Mucosa of descending colon (tissue), 3 donors: ENCODE measurements at regions not wholly inside any gene's neighbourhood (a gene's known extent, or its start where the extent isn't known, plus 50 kb on each side); places are given as distances from the start of the nearest gene placed in this dataset.

Source experiments
- ATAC-seq: fragments of 200-7000 bp; cut with Tn5 transposase; one replicate; pipeline ENCODE4 v1.9.1; 2020; ENCODE audit warnings: mild to moderate bottlenecking, moderate library complexity
- DNase-seq, 3 donors: peaks; one replicate each; pipeline ENCODE4 v3.0.0-alpha.2; 2020
- H3K36me3 ChIP-seq: fragments of 200-600 bp; one replicate; pipeline ENCODE4 v1.8.0; 2021; ENCODE audit warnings: low read depth, mild to moderate bottlenecking
- H3K4me1 ChIP-seq: fragments of 200-600 bp; one replicate; pipeline ENCODE4 v1.8.0; 2021; ENCODE audit warnings: low read depth, mild to moderate bottlenecking
- H3K4me3 ChIP-seq: fragments of 200-600 bp; one replicate; pipeline ENCODE4 v1.8.0; 2021; ENCODE audit warnings: mild to moderate bottlenecking
- H3K9me3 ChIP-seq: fragments of 200-600 bp; one replicate; pipeline ENCODE4 v1.8.0; 2021; ENCODE audit warnings: mild to moderate bottlenecking
- CTCF ChIP-seq: fragments of 200-600 bp; IDR thresholded peaks from one replicate; pipeline ENCODE4 v1.8.0; 2022; ENCODE audit warnings: antibody characterized with exemption, mild to moderate bottlenecking
- intact Hi-C, 2 donors: fragments of 100-400 bp; cut with DNase I in 1 of 2; cut with micrococcal nuclease in 1 of 2; formaldehyde crosslinking; loops; one replicate each; pipeline versions ENCODE4 v1.11.0 to v1.11.1; 2022; cut with DNase I, micrococcal nuclease
- donor health status: DM: no; HTN: no; CAD: no; lungs with moderate emphysema.
- donor health status: DM: no; HTN: no; CAD: no.
- donor health status: DM: no; HTN: yes; CAD: no.

- H3K36me3 ChIP-seq = no peaks in the 10 kb centered on the region
- no peak for TF ChIP-seq CTCF
- H3K9me3 ChIP-seq = no peaks in the 10 kb centered on the region
- intact Hi-C loops = no loop called here
- H3K4me1 ChIP-seq = no peaks in the 10 kb centered on the region
- H3K4me3 ChIP-seq = no peak overlapping the region
- ATAC-seq = no peak
- DNase-seq = no peak
These were observed 116.4 kb upstream of the FST start for GRCh38 chr5:53364061-53364460.

- ATAC-seq = no peak
- intact Hi-C loops = no loop called here
- no peak for DNase-seq
- no peak overlapping the region for H3K4me3 ChIP-seq
- H3K36me3 ChIP-seq = no peaks in the 10 kb centered on the region
- no peak for TF ChIP-seq CTCF
- no peaks in the 10 kb centered on the region for H3K9me3 ChIP-seq
- H3K4me1 ChIP-seq = no peaks in the 10 kb centered on the region
These were observed 114.2 kb upstream of the FST start for GRCh38 chr5:53366245-53366644.

- intact Hi-C loops = no loop called here
- TF ChIP-seq CTCF = no peak
- ATAC-seq (no peak), DNase-seq (no peak)
- Histone ChIP-seq H3K9me3 (no peaks in the 10 kb centered on the region), H3K4me1 (no peaks in the 10 kb centered on the region), H3K36me3 (no peaks in the 10 kb centered on the region), H3K4me3 (no peak overlapping the region)
These were observed 112.7 kb upstream of the FST start for GRCh38 chr5:53367727-53368126.

- DNase-seq = no peak
These were observed 111.9 kb upstream of the FST start for GRCh38 chr5:53368516-53368915.

GRCh38 chr5:53368966-53369605, 111.3 kb upstream of the FST start:
- intact Hi-C loops = no loop called here
- no peaks in the 10 kb centered on the region for H3K9me3 ChIP-seq
- no peak for DNase-seq

More at GRCh38 chr5:53368516-53368915, 111.9 kb upstream of the FST start:
- Histone ChIP-seq H3K36me3 (no peaks in the 10 kb centered on the region), H3K4me1 (no peaks in the 10 kb centered on the region), H3K9me3 (no peaks in the 10 kb centered on the region), H3K4me3 (no peak overlapping the region)
- TF ChIP-seq CTCF = no peak
- intact Hi-C loops = no loop called here
- ATAC-seq = no peak

More at GRCh38 chr5:53368966-53369605, 111.3 kb upstream of the FST start:
- Histone ChIP-seq H3K36me3 (no peaks in the 10 kb centered on the region), H3K4me3 (no peak overlapping the region), H3K4me1 (no peaks in the 10 kb centered on the region)
- no peak for TF ChIP-seq CTCF
- ATAC-seq = no peak
